ENCODE measurements at regions not wholly inside any gene's neighbourhood (a gene's known extent, or its start where the extent isn't known, plus 50 kb on each side); places are given as distances from the start of the nearest gene placed in this dataset.

GRCh38 chr6:71402096-71402495 lies 113.5 kb downstream of the OGFRL1 start:
- H3K27ac ChIP-seq: no peak overlapping the region
- 90% methylated on average over 3 of the region's 3 CpGs for WGBS

GRCh38 chr6:71403422-71404134 lies 115.0 kb downstream of the OGFRL1 start:
- WGBS: 55% methylated on average over 9 of the region's 9 CpGs
- TF ChIP-seq POLR2AphosphoS5 (IDR thresholded peaks at IDR 0.05) (no peak), POLR2A (IDR thresholded peaks at IDR 0.05) (no peak), CTCF (IDR thresholded peaks at IDR 0.05) (no peak)
- Histone ChIP-seq H3K36me3 (no peaks in the 10 kb centered on the region), H3K4me1 (replicated peaks) (no peaks in the 10 kb centered on the region), H3K9me3 (no peaks in the 10 kb centered on the region), H3K27me3 (replicated peaks; ENCODE audit: insufficient read depth) (no peaks in the 10 kb centered on the region), H3K27ac (peak overlapping the region in 1 of 2 donors; percentile 11), H3K4me3 (no peak overlapping the region)
- no peak for DNase-seq (ENCODE audit: low spot score)
- intact Hi-C loops (cut with DNase I): no loop called here

More at GRCh38 chr6:71402096-71402495, 113.5 kb downstream of the OGFRL1 start:
- Histone ChIP-seq H3K36me3 (no peaks in the 10 kb centered on the region), H3K27me3 (replicated peaks; ENCODE audit: insufficient read depth) (no peaks in the 10 kb centered on the region), H3K4me1 (replicated peaks) (no peaks in the 10 kb centered on the region), H3K9me3 (no peaks in the 10 kb centered on the region), H3K4me3 (no peak overlapping the region)
- no peak for TF ChIP-seq POLR2AphosphoS5 (IDR thresholded peaks at IDR 0.05)
- TF ChIP-seq POLR2A (IDR thresholded peaks at IDR 0.05): no peak
- TF ChIP-seq CTCF (IDR thresholded peaks at IDR 0.05): no peak
- no peak for DNase-seq (ENCODE audit: low spot score)
- intact Hi-C loops (cut with DNase I): no loop called here

- 38% methylated on average over 4 of the region's 4 CpGs for WGBS
- no peak for DNase-seq (ENCODE audit: low spot score)
- no peak overlapping the region for H3K4me3 ChIP-seq
- peak overlapping the region; percentile 11 to 45 for H3K27ac ChIP-seq
- no peaks in the 10 kb centered on the region for H3K36me3 ChIP-seq
- no peaks in the 10 kb centered on the region for H3K4me1 ChIP-seq (replicated peaks)
- intact Hi-C loops (cut with DNase I): no loop called here
- no peaks in the 10 kb centered on the region for H3K9me3 ChIP-seq
- H3K27me3 ChIP-seq (replicated peaks; ENCODE audit: insufficient read depth): no peaks in the 10 kb centered on the region
- no peak for TF ChIP-seq POLR2A (IDR thresholded peaks at IDR 0.05)
- peak; percentile 12 for TF ChIP-seq POLR2AphosphoS5 (IDR thresholded peaks at IDR 0.05)
These were observed 115.7 kb downstream of the OGFRL1 start for GRCh38 chr6:71404145-71404966.

- Histone ChIP-seq H3K4me1 (replicated peaks) (no peaks in the 10 kb centered on the region), H3K36me3 (no peaks in the 10 kb centered on the region), H3K4me3 (no peak overlapping the region), H3K9me3 (no peaks in the 10 kb centered on the region), H3K27me3 (replicated peaks; ENCODE audit: insufficient read depth) (no peaks in the 10 kb centered on the region), H3K27ac (peak overlapping the region in 1 of 2 donors; percentile 45)
- intact Hi-C loops (cut with DNase I): no loop called here
- WGBS: 21% methylated on average over 1 of the region's 1 CpG
- TF ChIP-seq POLR2A (IDR thresholded peaks at IDR 0.05) (no peak), POLR2AphosphoS5 (IDR thresholded peaks at IDR 0.05) (no peak), CTCF (IDR thresholded peaks at IDR 0.05) (no peak)
- no peak for DNase-seq (ENCODE audit: low spot score)
These were observed 116.3 kb downstream of the OGFRL1 start for GRCh38 chr6:71404967-71405278.

- TF ChIP-seq POLR2A (IDR thresholded peaks at IDR 0.05) (no peak), POLR2AphosphoS5 (IDR thresholded peaks at IDR 0.05) (no peak), CTCF (IDR thresholded peaks at IDR 0.05) (no peak)
- H3K9me3 ChIP-seq: no peaks in the 10 kb centered on the region
- intact Hi-C loops (cut with DNase I): no loop called here
- H3K36me3 ChIP-seq: no peaks in the 10 kb centered on the region
- no peak for DNase-seq (ENCODE audit: low spot score)
- H3K27me3 ChIP-seq (replicated peaks; ENCODE audit: insufficient read depth): no peaks in the 10 kb centered on the region
- 78% methylated on average over 1 of the region's 1 CpG for WGBS
- no peak overlapping the region for H3K27ac ChIP-seq
- no peaks in the 10 kb centered on the region for H3K4me1 ChIP-seq (replicated peaks)
- no peak overlapping the region for H3K4me3 ChIP-seq
These were observed 116.8 kb downstream of the OGFRL1 start for GRCh38 chr6:71405416-71405815.

Data from prostate gland (tissue), 2 donors.